SIG-M5 treated with dmso at 0.1 percent for 504 hours (cell line): ENCODE measurements at regions not wholly inside any gene's neighbourhood (a gene's known extent, or its start where the extent isn't known, plus 50 kb on each side); places are given as distances from the start of the nearest gene placed in this dataset.

Source experiments
- DNase-seq: peaks from one replicate; lab custom pipeline; 2025; ENCODE audit not compliant: unreplicated experiment; lab: John Stamatoyannopoulos, UW

DNA sequence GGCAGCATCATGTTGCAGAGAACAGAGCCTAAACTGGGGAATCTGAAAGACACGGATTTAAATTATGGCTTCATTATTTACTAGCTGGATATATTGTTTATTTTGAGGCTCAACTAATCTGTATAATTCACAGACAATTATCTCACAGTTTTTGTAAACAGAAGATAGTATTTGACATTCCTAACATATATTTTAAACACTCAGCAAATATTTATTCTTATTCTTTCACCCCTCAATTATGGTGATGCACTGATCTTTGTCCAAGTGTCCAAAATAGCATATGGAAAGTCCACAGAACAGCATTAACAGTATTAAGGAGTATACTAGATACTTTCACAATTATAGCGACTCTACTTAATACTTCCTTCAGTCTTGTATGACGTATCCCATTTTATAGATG, 257.0 kb downstream of the ADGRG6 start:
- no peak for DNase-seq

DNA sequence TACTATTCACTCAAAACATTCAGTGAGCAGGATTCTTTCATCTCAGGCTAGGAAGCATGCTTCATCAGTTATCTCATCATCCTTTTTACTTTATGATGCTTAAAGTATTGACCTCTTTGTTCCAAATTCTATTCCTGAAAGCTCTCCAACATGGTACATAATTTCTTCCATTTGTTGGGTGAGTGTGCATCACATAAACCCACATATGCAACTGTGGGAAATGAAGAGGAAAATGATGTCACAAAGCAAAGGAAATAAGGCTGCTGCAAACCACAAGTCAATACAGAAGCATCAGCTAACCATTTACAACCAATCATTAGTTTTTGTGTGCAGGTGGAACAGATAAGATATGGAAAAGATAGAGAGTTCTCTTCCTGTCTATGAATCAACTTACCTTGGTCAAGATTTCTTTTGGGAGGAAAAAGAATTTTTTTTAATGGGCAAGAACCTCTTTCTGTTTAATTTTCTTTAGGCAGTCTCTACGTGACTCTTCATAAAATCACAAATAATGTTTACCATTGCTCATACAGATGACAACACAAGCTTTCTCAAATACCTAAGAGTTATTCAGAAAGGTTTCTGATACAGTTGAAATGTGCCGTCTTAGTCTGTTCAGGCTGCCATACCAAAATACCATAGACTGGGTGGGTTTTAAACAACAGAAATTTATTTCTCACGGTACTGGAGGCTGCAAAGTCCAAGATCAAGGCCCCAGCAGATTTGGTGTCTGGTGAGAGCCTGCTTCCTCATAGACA, 259.9 kb downstream of the ADGRG6 start:
- DNase-seq, result no peak

DNA sequence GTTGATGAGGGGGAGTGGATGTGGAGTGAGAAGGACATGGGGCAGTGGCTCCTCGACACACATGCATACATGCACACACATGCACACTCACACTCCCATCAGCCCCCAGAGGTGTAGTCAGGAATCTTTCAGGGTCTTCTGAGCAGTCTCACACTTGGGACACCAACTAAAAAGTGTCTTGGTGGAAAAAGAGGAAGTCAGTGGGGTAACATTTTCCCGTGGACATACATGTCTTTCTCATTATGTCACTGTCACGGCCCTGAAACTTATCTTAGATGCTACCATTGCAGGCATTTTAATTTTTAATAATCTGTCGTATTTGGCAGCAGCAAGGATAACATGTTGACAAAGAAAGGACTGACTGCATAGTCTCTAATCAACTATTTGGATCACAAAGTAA, 261.1 kb downstream of the ADGRG6 start:
- no peak for DNase-seq

DNA sequence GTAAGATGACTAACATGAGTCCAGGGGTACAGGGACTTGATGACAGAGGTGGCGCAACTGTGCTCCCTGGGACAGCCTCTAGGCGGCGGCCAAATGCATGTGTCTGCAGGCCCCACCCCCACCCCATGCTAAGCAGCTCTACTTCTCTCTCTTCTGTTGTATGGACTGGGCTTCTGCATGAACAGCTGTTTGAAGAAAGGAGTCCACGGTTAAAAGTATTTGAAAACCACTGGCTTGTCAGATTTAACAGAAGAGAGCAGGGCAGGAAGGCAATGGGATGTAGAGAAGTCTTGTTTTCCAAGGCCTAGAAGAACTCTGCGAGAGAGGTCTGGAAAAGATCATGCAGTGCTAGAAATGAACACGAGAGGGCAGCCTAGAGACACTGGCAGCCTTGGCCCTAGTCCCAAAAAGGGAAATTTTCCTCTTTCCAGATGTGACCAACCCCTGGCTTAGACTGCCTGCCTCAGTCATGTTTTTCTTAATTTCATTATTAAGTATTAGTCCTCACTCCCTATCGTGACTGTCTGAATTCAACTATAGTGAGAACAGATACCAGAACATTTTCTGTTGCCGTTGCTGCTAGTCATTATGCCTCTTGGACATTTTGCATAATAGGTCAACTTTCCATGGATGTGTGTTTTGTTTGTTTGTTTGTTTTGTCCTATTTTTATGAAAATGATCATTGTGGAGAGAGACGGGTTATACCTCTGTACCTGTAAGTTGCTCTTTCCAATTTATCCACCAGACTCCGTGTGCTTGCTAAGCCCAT, 265.0 kb downstream of the ADGRG6 start:
- peak; percentile 33 for DNase-seq

DNA sequence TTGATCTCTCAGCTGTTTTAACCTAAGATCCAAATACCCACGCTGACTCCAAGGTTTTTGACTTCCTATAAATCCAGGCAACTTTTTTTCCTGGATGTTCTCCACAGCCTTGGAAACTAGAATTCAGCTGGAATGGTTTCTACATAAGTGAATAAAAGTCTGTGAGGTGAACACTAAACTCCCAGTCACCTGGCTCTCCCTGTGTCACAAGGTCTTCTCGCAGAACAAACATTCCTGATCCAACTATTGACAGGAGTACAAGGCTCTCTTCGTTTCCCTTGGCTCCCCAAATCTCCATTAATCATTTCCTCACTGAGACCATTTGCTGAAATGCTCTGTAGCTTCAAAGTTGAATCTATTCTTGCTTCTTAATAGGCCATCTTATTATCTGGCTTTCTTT, 265.7 kb downstream of the ADGRG6 start:
- no peak for DNase-seq

DNA sequence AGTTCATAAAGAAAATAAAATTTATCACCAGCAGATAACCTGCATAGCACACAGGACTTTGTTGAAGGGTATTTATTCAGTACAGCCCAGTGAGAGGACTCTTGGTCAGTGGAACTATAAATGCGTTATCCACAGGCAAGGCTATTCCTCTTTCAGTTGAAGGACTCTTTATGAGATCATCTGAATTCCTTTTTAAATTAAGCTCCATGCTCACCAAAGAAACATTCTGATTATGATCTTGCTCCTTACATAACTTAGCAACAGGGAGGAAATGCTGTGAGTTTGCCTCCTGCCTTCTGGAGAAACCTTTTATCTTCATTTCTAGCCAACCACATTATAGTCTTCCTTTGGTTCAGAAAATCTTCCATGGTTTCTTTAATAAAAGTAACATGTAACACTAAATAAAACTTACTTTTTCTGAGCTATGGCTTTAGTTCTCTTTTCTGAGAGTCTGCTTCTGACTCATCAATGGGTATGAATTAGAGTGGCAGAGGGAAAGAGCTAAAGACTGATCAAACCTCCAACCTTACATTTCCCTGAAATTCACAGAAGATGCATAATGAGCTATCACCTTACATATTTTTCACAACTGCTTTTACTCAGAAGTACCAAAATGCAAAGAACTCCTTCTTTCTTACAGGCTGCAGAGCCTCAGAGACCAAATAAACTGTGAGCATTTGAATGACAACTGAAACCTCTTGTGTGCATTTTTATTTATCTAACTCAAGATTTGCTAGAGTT, 267.2 kb downstream of the ADGRG6 start:
- DNase-seq, result no peak

DNA sequence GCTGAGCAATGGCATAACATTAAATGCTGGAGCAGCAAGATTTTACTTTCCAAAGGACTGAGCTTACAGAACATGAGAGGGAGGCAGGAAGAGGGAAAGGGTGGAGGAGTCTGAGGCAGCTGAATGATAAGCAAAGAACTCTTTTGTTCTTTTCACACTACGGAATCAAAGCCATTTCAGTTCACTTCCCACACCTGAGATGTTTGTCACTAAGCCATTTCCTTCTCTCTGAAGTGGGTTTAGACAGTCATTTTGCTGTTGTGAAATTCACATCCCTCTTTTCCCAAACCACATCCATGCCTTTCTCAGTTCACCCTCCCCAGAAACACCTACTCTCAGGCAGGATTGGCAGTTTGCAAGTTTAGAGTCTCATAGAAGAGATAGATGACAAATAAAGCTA, 267.9 kb downstream of the ADGRG6 start:
- no peak for DNase-seq

DNA sequence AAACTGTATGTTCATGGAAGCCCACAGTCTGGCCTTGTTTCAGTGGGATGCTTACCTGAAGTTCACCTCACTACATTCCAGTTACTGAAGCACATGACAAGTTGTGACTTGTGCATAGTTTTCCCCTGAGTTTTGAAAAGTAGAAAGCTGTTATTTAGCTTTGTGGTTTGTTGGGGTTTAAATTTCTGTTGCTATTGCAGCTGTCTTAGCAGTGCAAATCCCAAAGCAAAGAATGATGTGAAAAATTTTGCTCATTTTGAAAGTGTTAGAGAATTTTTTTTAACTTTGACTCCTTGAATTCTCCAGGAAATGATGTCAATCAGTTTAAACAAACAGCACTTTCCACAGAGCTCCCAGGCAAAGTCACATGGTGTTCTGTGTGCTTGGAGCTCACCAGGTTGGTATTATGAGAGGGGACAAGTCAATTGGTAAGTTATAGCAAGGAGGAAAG, 268.4 kb downstream of the ADGRG6 start:
- no peak for DNase-seq

DNA sequence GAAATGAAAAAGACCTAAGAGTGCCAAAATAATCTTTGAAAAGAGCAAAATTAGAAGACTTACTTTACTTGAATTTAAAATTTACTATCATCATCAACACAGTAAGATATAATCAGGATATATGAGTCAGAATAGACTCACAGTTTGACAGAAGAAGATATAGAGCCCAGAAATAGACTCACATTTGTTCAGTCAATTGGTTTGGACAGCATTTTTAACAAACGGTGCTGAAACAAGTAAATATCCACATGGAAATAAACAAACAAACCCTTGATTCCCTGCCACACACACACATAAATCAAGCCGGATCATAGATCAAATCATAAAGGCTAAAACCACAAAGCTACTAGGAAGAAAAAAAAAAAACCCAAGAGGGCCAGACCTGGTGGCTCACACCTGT, 291.1 kb downstream of the ADGRG6 start:
- no peak for DNase-seq

DNA sequence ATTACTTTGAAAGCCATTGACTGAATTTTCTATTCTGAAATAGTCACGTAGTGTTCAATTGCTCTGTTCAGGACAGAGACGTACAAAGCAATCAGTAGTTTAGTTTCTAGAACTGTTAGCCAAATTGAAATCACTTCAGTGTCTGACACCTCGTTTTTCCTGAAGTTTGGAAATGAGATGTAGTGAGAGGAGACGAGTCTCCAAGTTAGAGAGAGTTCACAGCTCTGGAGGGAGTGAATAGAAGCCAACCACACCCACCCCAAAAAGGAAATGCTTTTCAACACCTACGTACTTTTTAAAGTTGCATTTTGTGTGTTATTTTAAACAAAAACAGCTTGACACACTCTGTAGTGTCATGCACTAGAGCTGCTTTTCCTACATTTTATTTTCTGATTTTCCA, 296.0 kb downstream of the ADGRG6 start:
- DNase-seq, result no peak

DNA sequence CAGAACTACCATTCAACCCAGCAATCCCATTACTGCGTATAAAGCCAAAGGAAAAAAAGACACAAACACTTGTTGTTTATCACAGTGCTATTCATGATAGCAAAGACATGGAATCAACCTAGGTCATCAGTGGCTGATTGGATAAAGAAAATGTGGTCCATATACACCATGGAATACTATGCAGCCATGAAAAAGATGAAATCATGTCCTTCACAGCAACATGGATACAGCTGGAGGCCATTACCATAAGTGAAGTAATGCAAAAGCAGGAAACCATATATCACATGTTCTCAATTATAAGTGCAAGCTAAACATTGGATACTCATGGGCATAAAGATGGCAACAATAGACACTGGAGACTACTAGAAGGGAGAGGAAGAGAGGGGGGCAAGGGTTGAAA, 299.6 kb downstream of the ADGRG6 start:
- DNase-seq, result no peak

DNA sequence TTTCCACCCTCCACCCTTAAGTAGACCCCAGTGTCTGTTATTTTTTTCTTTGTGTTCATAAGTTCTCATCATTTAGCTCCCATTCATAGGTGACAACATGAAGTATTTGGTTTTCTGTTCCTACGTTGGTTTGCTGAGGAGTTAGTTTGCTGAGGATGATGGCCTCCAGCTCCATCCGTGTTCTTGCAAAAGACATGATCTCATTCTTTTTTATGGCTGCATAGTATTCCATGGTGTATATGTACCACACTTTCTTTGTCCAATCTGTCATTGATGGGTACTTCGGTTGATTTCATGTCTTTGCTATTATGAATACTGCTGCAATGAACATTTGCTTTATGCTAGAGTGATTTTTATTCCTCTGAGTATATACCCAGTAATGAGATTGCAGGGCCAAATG, 301.2 kb downstream of the ADGRG6 start:
- no peak for DNase-seq

DNA sequence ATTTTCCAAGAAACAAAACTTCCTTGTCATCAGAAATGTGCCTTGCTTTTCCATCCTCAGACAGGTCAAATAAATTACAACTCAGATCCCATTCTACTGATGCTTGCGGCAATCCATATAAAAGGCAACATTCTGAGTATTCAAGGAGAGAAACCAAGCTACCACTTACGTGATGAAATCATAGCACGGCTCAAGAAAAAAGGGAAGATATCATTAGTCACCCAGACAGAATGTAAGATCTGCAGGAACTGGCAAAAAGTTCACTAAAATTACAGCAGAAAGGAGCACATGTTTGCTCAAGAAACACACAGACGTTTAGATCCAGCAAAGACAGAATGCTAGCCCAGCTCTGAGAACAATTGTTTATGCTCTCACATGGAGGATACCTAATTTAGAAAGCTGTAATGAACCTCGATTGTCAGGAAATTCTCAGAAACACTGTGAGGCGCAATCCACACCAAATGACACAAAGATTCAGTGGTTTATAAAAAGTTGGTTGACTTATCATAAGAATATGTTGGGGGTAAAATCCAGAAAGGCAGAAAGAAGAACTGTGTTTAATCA, 304.2 kb downstream of the ADGRG6 start:
- DNase-seq, result peak; percentile 72

DNA sequence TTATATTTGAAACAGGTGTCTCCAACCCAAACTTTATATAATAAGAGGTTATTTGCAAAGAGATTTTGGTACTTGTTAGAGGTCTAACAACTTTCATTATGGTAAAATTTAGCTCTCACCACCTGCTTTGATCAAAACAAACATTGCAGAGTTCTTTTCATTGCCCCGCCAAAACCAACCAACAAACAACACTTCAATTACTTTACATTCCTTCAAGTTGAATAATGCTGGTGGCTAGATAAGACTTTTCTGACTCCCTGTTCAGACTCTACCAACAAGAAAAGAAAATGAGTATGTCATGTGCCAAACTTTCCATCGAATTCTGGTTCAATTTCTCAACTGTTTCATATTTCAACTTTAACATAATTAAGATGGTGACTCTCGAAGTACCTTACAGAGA, 311.1 kb downstream of the ADGRG6 start:
- no peak for DNase-seq

DNA sequence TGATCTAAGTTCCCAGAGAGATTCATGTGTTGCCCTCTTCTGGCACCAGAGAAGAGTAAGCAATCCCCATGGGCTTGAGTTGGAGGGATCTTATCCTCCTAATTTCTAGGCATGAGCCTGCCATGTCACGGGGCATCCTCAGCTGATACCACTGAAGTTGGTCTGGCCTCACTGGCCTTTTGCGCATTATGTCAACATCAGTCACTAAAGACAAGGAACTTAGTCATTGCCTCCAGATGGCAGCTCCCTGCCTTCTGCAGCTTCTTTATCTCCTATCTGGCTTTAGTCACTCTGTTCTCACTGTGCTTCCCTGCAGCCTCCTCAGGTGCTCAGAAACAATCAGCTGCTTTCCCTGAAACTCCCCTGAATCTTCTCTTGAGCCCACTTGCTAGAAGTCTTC, 312.2 kb downstream of the ADGRG6 start:
- DNase-seq, result no peak

DNA sequence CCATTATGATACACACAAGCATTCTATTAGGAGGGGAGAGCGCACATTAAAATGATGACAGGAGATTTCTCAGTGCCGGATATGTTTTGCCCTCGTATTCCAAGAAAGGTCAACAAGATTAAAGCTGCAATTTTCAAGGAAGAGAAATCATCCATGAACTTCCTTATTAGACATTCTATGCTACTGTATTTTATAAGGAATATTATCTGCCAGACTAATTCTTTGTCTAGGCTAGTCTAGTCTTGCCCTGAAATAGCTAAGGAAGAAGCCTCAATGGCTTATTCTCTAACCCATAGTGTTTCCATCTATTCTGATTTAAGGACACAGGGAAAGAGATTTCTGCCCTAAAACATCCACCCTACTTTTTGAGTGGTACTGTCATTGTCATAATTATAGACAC, 315.4 kb downstream of the ADGRG6 start:
- no peak for DNase-seq

DNA sequence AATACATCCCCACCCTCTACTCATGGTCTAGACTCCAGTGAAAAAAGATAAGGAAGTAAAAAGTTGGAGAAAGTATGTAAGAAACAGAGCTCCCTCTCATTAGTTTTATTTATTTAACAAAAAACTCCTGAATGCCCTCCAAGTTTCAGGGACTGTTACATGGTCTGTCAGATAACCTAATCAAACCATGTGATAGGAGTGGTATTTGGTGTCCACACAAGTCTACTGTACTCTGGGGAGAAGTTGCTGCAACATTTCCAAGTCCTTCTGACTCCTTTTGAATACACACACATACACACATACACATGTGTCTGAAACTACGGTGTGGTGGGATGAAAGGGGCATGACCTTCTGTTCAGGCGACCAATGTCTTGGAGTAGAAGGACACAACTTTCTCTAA, 320.0 kb downstream of the ADGRG6 start:
- DNase-seq, result no peak

DNA sequence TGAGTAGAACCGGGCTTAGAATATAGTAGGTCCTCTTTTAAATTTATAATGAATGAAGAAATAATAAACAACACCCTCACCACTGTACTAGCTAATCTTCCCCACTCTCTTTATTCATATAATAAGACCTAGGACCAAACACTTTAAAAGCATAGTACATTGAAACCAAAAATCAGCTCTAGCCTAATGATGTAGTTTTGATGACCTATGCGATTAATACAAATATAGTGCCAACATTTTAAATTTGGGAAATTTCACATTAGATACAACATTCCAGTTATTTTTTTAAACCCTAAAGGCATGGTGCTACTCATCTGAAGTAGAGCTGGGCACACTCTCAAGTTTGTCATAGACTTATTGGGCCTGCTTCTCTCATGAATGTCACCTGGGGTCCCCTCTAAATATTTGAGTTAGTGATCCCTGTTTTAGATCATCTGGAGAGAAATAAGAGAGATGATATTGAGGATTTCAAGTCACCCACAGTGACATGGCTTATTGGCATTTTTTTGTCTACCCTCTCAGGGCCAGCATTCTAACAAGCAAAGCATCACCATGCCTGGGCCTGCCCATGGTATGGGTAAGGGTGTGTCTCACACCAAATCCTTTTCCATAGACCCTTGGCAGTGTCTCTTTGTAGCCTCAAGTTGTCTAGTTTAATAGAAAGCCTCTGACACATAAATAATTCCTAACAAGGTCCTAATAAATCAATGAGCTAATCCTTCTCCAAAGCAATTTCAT, 319.8 kb downstream of the HIVEP2 start:
- DNase-seq, result no peak

DNA sequence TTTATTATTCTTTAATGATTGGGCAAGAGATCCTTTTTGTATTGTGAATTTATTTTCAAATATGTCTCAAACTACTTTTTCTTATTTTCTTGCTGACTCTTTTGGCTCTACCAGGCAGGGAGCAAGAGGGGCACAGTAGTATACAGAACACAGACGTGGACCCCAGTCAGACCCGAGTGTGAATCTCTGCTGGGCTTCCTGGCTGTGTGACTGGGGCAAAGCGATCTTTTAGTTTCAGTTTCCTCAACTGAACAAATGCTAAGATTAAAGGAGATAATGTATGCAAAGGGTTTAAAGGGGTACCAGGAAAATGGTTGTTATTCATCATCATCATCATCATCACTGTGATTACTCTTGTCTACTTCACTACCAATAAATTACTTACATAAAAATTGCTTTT, 317.5 kb downstream of the HIVEP2 start:
- DNase-seq, result no peak

DNA sequence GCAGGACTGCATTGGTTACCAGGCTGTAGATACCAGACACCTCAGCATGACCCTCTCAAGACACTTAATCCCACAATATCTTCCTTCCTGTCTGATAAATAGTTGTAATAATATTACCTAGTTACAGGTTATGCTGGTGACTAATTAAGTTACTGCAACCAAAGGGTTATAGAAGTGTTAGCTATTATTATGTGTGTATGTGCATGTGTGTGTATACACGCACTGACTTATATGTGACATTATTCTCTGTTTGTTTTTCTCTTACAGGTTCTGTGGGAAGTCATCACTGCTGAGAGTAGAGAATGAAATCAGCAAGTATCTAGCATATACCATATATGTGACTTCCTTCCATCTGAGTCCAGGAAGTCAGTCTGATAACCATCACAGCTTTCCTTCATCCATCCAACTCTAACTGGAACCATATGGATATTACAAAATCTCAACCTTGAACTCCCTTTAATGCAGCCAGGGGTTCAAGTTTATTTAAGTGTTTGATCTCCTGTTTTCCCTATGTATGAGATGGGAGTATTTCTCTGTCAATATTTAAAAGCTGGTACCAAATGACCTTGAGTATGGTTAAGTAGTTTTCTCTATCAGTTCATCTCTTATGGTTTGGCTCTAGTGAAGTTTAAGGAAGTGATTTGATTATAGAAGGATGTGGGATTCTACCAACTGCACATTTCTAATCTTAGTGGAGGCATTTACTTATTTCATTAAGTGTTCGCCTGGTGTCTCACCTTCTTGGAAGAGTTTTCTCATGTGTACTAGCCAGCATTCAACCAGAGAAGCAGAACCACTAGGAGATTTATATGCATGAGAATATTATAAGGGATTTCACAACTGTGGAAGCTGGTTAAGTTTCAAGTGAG, 313.2 kb downstream of the HIVEP2 start:
- no peak for DNase-seq
